ENCODE measurements at regions not wholly inside any gene's neighbourhood (a gene's known extent, or its start where the extent isn't known, plus 50 kb on each side); places are given as distances from the start of the nearest gene placed in this dataset.

GRCh38 chr1:195005338-195005737 is 1602.9 kb downstream of the KCNT2 start:
- Histone ChIP-seq H3K9me3 (replicated peaks; ENCODE audit: control insufficient read depth, insufficient read depth, low read length) (no peaks in the 10 kb centered on the region), H3K4me1 (ENCODE audit: control insufficient read depth, insufficient read depth, low read length) (no peaks in the 10 kb centered on the region), H3K27ac (ENCODE audit: control insufficient read depth, insufficient read depth) (no peak overlapping the region), H4K20me1 (ENCODE audit: control insufficient read depth, insufficient read depth) (no peaks in the 10 kb centered on the region), H2AFZ (ENCODE audit: control insufficient read depth, low read depth, low read length) (no peak overlapping the region), H3K27me3 (replicated peaks in 1 of 2; ENCODE audit: control insufficient read depth in 2 of 2, insufficient read depth in 2 of 2, low read length in 1 of 2) (no peaks in the 10 kb centered on the region), H3K9ac (ENCODE audit: control insufficient read depth, insufficient read depth, low read length) (no peak overlapping the region), H3K36me3 (ENCODE audit: control insufficient read depth in 2 of 2, insufficient read depth in 2 of 2, low read length in 1 of 2) (no peaks in the 10 kb centered on the region), H3K4me2 (ENCODE audit: control insufficient read depth, insufficient read depth) (no peak overlapping the region), H3K79me2 (ENCODE audit: control insufficient read depth, insufficient read depth, low read length) (no peaks in the 10 kb centered on the region), H3K4me3 (no peak overlapping the region)
- 0% methylated on average over 3 of the region's 3 CpGs for WGBS (ENCODE audit: insufficient coverage, insufficient replicate concordance, low lambda C conversion rate, missing lambda C conversion rate)
- ChIA-PET RAD21 (ENCODE audit: unreplicated experiment) (no interaction called here), SMC1A (ENCODE audit: uncharacterized antibody, unreplicated experiment) (no interaction called here), CTCF (no interaction called here), POLR2A (no interaction called here)
- BruUV-seq (replicated peaks): no TSS peak
- no peak for TF ChIP-seq PAX8 (IDR thresholded peaks at IDR 0.05)
- no peak for TF ChIP-seq ZNF207 (IDR thresholded peaks at IDR 0.05; ENCODE audit: borderline replicate concordance)
- TF ChIP-seq RBBP5 (conservative IDR thresholded peaks at IDR 0.05): no peak
- TF ChIP-seq CHD1 (IDR thresholded peaks at IDR 0.05; ENCODE audit: low read depth, low read length): no peak
- no peak for TF ChIP-seq EED (IDR thresholded peaks at IDR 0.05; ENCODE audit: low read depth)
- TF ChIP-seq MYB (IDR thresholded peaks at IDR 0.05; ENCODE audit: borderline replicate concordance, low read depth, low read length): no peak
- TF ChIP-seq RAD51 (IDR thresholded peaks at IDR 0.05): no peak
- TF ChIP-seq MTA3 (IDR thresholded peaks at IDR 0.05; ENCODE audit: borderline replicate concordance, low read length): no peak
- TF ChIP-seq E2F4 (IDR thresholded peaks at IDR 0.05; ENCODE audit: low read depth, low read length): no peak
- no peak for TF ChIP-seq IRF4 (IDR thresholded peaks at IDR 0.05; ENCODE audit: low read depth, low read length)
- no peak for TF ChIP-seq SUPT20H (IDR thresholded peaks at IDR 0.05; ENCODE audit: borderline replicate concordance, control insufficient read depth, low read depth, low read length)
- TF ChIP-seq NRF1 (conservative IDR thresholded peaks at IDR 0.05; ENCODE audit: low read depth, low read length): no peak
- TF ChIP-seq ZNF592 (IDR thresholded peaks at IDR 0.05): no peak
- no peak for TF ChIP-seq EP300 (IDR thresholded peaks at IDR 0.05; ENCODE audit: borderline replicate concordance in 1 of 2, control insufficient read depth in 1 of 2, low read depth in 2 of 2, low read length in 2 of 2)
- no peak for TF ChIP-seq KAT2A (conservative IDR thresholded peaks at IDR 0.05; ENCODE audit: control insufficient read depth, low read depth, low read length)
- no peak for TF ChIP-seq SUZ12 (IDR thresholded peaks at IDR 0.05; ENCODE audit: unreplicated experiment)
- TF ChIP-seq MLLT1 (IDR thresholded peaks at IDR 0.05): no peak
- no peak for FAIRE-seq
- intact Hi-C loops (cut with micrococcal nuclease; ENCODE audit: unreplicated experiment) (no loop called here), in situ Hi-C loops (cut with MboI) (no loop called here)
- ATAC-seq: no peak
- DNase-seq (ENCODE audit: low read depth, low spot score): no peak
